HL-60 (cell line): ENCODE measurements at regions not wholly inside any gene's neighbourhood (a gene's known extent, or its start where the extent isn't known, plus 50 kb on each side); places are given as distances from the start of the nearest gene placed in this dataset.

ENCODE experiments used
- GABPA ChIP-seq: IDR thresholded peaks from 2 replicates; pipeline ENCODE4 v1.6.1; 2012; ENCODE audit warnings: low read depth
- POLR2AphosphoS5 ChIP-seq: IDR thresholded peaks from 2 replicates; pipeline ENCODE4 v1.6.1; 2012; ENCODE audit warnings: low read depth
- TF ChIP-seq, protein P1 (sequence below): IDR thresholded peaks from one replicate; pipeline ENCODE4 v1.5.1; 2011; ENCODE audit warnings: low read length, control low read depth, inconsistent platforms; ENCODE audit not compliant: insufficient read depth

DNA sequence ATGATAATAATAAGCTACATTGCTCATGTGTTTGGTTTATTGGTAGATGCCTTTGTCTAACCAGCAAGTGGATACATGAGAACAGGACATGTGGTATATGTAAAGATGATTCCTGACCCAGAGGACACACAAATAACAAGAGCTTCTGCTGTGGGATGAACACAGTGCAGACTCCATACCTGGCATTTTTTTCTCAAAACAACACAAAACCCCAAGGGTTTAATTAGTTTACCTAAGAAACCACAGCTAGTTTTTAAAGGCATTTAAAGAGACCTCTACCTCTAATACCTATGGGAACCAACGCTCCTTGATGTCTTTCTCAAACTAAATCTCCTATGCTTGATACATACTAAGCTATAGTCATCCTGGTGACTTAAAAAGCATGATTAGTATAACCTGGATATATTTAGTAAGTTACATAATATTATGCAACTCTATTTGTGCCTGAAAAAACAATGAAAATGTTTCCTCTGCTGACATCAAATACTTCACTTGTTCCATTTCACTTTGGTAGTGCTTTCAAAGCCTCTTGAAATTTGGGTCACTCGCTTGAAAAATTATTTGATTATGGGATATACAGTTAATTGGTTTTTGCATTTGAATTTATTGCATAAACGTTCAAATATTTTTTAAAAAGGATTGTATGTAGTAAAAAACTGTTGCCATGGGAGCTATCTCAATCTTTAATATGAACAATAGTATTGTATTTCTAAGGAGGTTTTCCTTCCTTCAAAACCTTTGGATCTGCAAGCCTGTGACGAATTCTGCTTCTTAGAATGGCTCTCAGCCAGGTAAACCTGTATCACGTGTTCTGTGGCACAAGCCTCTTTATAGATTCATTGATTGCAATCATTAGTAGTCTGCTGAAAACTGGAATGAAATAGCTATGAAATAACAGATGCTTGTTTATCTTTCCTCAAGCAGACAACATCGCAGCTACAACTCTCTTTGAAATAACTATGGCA lies 233.0 kb upstream of the KCNMB2 start:
- TF ChIP-seq, protein P1, sequence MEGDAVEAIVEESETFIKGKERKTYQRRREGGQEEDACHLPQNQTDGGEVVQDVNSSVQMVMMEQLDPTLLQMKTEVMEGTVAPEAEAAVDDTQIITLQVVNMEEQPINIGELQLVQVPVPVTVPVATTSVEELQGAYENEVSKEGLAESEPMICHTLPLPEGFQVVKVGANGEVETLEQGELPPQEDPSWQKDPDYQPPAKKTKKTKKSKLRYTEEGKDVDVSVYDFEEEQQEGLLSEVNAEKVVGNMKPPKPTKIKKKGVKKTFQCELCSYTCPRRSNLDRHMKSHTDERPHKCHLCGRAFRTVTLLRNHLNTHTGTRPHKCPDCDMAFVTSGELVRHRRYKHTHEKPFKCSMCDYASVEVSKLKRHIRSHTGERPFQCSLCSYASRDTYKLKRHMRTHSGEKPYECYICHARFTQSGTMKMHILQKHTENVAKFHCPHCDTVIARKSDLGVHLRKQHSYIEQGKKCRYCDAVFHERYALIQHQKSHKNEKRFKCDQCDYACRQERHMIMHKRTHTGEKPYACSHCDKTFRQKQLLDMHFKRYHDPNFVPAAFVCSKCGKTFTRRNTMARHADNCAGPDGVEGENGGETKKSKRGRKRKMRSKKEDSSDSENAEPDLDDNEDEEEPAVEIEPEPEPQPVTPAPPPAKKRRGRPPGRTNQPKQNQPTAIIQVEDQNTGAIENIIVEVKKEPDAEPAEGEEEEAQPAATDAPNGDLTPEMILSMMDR = no peak
- TF ChIP-seq POLR2AphosphoS5 (no peak), GABPA (no peak)
